ENCODE measurements at regions not wholly inside any gene's neighbourhood (a gene's known extent, or its start where the extent isn't known, plus 50 kb on each side); places are given as distances from the start of the nearest gene placed in this dataset.

GRCh38 chr3:78268716-78269668, 1229.1 kb downstream of the ROBO2 start:
- WGBS, 2 donors, result 75% methylated on average over 2 of the region's 5 CpGs; no CpG with 5 or more reads in 1 of the 2 donors
- no peaks in the 10 kb centered on the region for H3K27me3 ChIP-seq
- H3K4me1 ChIP-seq, result no peaks in the 10 kb centered on the region
- DNase-seq, result no peak
- TF ChIP-seq CTCF (IDR thresholded peaks at IDR 0.05) (no peak), POLR2A (IDR thresholded peaks at IDR 0.05) (no peak)
- H3K36me3 ChIP-seq, result no peaks in the 10 kb centered on the region
- no peak overlapping the region for H3K27ac ChIP-seq
- H3K9me3 ChIP-seq, result peaks cover 0 to 18% (median 0%) of the 10 kb centered on the region in 3 donors
- intact Hi-C loops (cut with DNase I), result no loop called here
- no peak overlapping the region for H3K4me3 ChIP-seq

- no peaks in the 10 kb centered on the region for H3K4me1 ChIP-seq
- intact Hi-C loops (cut with DNase I), result no loop called here
- no peaks in the 10 kb centered on the region for H3K9me3 ChIP-seq
- WGBS, 2 donors, result 53 to 79% methylated on average over 4 of the region's 4 CpGs
- no peak overlapping the region for H3K27ac ChIP-seq
- no peak for TF ChIP-seq POLR2A (IDR thresholded peaks at IDR 0.05)
- TF ChIP-seq CTCF (IDR thresholded peaks at IDR 0.05), result no peak
- H3K27me3 ChIP-seq, result no peaks in the 10 kb centered on the region
- H3K36me3 ChIP-seq, result no peaks in the 10 kb centered on the region
- no peak overlapping the region for H3K4me3 ChIP-seq
- DNase-seq, result no peak
Measured at GRCh38 chr3:78273326-78273725, 1233.4 kb downstream of the ROBO2 start.

- Histone ChIP-seq H3K27ac (no peak overlapping the region), H3K4me3 (no peak overlapping the region), H3K27me3 (no peaks in the 10 kb centered on the region), H3K9me3 (no peaks in the 10 kb centered on the region), H3K4me1 (no peaks in the 10 kb centered on the region), H3K36me3 (no peaks in the 10 kb centered on the region)
- TF ChIP-seq CTCF (IDR thresholded peaks at IDR 0.05) (no peak), POLR2A (IDR thresholded peaks at IDR 0.05) (no peak)
- DNase-seq, result no peak
- intact Hi-C loops (cut with DNase I), result no loop called here
- WGBS, 2 donors, result 77 to 85% methylated on average over 2 of the region's 2 CpGs
Measured at GRCh38 chr3:78274475-78275065, 1234.7 kb downstream of the ROBO2 start.

- Histone ChIP-seq H3K4me1 (no peaks in the 10 kb centered on the region), H3K9me3 (no peaks in the 10 kb centered on the region), H3K4me3 (no peak overlapping the region), H3K36me3 (no peaks in the 10 kb centered on the region), H3K27ac (no peak overlapping the region), H3K27me3 (no peaks in the 10 kb centered on the region)
- intact Hi-C loops (cut with DNase I), result no loop called here
- no peak for DNase-seq
- TF ChIP-seq CTCF (IDR thresholded peaks at IDR 0.05), result no peak
- TF ChIP-seq POLR2A (IDR thresholded peaks at IDR 0.05), result no peak
- whole genome bisulfite sequencing, 2 donors, result 72 to 77% methylated on average over 3 of the region's 3 CpGs
Measured at GRCh38 chr3:78275420-78275852, 1235.5 kb downstream of the ROBO2 start.

- no peak overlapping the region for H3K27ac ChIP-seq
- no peak for DNase-seq
- 80 to 92% methylated on average over 2 of the region's 2 CpGs for WGBS, 2 donors
- TF ChIP-seq POLR2A (IDR thresholded peaks at IDR 0.05) (no peak), CTCF (IDR thresholded peaks at IDR 0.05) (no peak)
- H3K36me3 ChIP-seq, result no peaks in the 10 kb centered on the region
- no peaks in the 10 kb centered on the region for H3K9me3 ChIP-seq
- no peaks in the 10 kb centered on the region for H3K4me1 ChIP-seq
- H3K27me3 ChIP-seq, result no peaks in the 10 kb centered on the region
- intact Hi-C loops (cut with DNase I), result no loop called here
- no peak overlapping the region for H3K4me3 ChIP-seq
Measured at GRCh38 chr3:78277220-78277619, 1237.3 kb downstream of the ROBO2 start.

All from esophagus squamous epithelium (tissue), 5 donors.